HG02759 (cell line): ENCODE measurements at regions not wholly inside any gene's neighbourhood (a gene's known extent, or its start where the extent isn't known, plus 50 kb on each side); places are given as distances from the start of the nearest gene placed in this dataset.
"Not testable (repeated sequence)": the region's sequence is repeated elsewhere in the genome, so short reads cannot be mapped to it uniquely, and the experiment has no call there.

Experiments used
- ATAC-seq: cut with Tn5 transposase; IDR thresholded peaks from one replicate; pipeline ENCODE4 v1.9.1; 2021; ENCODE audit warnings: mild to moderate bottlenecking, moderate library complexity; ENCODE audit not compliant: unreplicated experiment

DNA sequence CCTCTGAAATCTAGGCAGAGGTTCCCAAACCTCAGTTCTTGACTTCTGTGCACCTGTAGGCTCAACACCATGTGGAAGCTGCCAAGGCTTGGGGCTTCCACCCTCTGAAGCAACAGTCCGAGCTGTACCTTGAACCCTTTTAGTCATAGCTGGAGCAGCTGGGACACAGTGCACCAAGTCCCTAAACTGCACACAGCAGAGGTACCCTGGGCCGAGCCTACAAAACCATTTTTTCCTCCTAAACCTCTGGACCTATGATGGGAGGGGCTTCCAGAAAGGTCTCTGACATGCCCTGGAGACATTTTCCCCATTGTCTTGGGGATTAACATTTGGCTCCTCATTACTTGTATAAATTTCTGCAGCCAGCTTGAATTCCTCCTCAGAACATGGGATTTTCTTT is 168.8 kb downstream of the TLE3 start:
- not testable (repeated sequence) for ATAC-seq

GRCh38 chr15:69929905-69930630 is 167.6 kb downstream of the TLE3 start:
- no peak for ATAC-seq

- ATAC-seq: no peak
Measured at GRCh38 chr15:69930754-69931153, 167.0 kb downstream of the TLE3 start.

DNA sequence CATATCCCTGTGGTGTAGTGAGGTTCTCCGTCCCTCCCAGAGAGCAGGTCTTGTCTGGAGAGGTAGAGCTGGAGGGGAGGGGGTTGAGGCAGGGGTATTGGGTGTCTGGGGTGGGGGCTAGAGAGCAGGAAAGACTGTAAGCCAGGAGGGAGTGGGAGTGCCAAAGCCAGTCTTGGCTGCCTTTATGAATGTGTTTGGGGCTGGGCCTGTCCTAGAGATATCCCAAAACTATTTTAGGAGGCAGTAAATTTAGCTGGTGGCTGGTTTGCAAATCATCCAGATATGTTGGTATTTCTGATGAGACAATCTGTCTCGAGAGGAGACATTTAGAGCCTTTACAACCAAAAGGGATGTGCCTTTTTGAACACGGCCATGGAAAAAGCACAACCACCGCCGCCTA is 166.6 kb downstream of the TLE3 start:
- ATAC-seq: no peak

DNA sequence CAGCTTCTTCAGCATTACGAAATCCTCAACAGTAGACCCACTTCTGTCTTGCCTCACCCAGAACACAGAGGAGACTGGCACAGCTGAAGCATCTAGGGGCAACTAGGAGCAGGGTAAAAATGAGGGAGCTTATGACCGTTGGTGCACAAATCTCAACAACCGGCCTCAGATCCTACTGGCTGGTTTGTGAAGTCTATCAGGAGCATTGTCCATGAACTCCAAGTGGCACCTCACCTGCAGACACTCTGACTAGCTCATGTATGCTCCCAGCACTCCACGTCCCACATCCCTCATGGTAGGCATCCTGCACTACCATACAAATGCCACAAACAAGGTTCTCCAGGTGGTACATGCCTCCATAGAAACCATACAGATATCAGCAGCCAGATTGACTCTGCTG is 163.1 kb downstream of the TLE3 start:
- ATAC-seq: no peak

DNA sequence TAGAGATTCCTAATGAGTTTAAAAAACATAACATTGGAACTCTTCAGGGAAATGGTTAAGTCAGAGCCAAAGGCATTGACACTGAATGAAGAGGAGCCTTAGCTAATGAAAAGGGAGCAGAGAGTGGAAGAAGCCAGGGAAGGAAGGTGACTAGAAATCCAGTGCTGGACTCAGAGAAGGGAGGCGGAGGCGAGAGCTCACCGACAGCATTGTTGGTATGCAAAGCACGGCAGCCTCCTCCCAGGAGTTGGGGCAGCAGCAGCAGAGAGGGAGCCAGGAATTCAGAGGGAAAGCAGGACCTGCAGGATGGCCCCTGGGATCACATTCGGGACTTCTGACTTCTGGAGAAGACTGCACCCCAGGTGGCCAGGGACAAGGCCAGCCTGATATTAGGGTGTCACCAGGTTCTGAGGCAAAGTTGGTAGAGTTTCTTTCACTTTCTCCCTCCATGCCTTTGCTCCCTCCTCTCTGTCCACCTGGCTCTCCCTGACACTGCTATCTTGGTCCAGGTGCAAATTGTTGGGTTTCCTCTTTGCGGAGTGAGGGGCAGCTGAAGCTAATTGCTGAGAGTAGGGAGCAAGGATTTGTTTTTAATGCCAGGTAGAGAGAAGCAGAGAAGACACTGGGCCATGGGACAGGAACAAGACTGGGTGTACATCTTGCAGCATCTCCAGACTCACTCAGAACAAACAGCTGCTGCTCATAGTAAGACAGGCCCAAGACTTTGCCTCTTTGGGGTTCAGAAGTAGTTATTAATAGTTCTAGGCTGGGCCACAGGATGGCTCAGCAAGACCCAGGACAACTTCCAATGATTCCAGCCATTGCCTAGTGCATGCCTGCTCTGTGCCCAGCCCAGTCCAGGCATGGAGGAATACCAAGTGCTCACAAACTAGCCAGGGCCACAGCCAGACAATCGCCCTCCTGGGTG is 157.9 kb downstream of the TLE3 start:
- ATAC-seq: no peak

DNA sequence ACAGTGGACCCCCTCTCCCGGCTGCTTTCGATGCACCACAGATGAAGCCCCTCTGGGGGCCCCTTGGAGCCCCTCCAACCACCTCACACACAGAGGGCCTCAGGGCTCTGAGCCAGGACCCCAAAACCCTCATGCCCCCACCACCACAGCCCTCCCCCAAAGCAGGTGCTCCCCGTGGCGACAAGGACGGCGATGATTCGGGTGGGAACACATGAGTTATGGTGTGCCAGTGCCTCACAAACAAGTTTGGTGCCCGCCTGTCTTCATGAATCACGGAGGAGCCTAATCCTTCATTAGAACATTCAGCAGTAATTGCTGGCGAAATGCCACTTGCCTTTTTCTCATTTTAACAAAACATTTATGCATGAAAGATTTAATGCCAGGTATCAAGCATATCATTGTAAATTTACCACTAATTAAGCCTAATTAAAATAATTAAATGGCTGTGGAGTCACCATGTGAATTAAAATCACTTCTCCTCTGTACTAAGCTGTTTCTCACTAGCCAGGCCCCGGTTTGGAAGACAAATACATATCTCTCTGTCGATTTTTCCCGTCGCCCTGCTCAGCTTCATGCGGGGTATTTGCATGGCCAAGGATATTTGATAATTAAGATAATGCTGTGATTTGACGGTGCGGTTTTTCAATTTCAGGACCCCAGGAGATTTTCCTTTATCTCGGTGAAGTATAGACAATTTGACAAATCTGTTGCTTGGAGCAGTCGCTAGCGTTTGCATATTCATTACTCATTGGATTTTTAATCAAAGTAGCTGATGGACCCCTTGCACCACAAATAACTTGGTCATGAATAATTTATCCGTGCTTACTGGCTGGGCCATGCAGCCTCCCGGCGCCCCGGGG is 157.0 kb downstream of the TLE3 start:
- ATAC-seq: no peak

DNA sequence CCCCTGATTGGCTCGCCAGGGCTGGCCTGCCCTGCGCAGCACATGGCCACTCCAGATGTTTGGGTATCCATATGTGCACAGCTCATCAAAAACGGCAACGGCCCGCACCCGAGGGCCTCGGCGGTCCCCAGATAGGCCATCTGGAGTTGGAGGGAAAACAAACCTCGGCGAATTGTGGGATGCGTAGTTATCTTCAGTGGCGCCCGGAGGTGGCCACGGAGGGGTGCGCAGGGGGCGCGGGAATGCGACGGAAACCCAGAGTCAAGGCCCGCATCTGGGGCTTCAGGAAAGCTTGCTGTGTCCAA is 156.5 kb downstream of the TLE3 start:
- ATAC-seq: no peak

- ATAC-seq: no peak
Measured at GRCh38 chr15:69941706-69942495, 155.8 kb downstream of the TLE3 start.

DNA sequence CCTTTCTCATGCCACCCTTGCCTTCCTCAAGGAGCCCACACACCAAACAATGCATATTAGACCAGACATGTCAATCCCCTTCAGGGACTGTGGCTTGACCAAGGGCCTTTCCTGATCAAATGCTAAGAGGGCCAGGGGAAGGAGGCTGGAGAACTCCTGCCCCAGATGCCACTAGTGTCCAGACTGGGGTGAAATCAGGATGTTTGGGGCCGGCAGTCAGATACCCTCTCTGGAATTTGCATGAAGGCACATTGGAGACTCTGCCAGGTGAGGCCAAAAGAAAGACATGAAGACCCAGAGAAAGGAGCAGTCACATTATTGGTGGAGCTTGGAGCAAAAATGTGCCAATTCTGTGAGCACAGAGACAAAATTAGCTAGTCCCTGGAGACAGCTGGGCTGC is 154.1 kb downstream of the TLE3 start:
- no peak for ATAC-seq

DNA sequence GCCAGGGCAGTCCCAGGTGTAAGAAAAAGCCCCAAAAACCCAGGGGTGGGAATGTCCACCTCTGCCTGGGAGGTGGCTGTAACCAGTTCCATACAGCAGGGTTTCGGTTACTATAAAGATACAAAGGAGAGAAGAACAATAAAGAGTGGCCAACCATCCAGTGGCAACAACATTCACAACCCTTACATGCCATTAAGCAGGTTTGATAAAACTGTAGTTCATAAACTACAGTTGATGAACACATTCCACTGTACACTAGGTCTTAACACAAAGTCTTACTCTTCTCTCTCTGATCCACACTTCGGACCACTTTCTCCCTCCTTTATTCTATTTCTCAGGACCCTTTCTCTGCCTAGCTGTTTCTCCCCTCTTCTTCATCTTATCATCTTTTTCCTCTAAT is 152.0 kb downstream of the TLE3 start:
- ATAC-seq: no peak

DNA sequence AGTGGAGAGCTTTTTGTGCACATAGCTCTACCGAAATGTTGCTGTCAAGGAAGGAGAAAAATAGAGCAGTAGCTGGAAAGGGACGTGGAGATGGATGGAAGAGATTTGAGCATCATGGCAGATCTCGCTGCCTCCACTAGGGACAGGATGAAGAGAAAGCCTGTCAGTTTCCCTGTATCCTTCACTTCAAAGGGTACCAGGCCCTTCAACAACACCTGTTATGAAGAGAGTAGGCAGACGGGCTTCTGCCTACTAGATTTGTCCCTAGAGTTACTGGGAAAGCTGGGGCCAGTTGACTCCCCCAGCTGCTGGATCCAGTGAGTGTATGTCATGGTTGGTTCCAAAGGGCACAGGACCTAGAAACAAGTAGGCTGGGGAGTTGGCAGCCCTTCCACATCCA is 150.8 kb downstream of the TLE3 start:
- ATAC-seq: no peak

DNA sequence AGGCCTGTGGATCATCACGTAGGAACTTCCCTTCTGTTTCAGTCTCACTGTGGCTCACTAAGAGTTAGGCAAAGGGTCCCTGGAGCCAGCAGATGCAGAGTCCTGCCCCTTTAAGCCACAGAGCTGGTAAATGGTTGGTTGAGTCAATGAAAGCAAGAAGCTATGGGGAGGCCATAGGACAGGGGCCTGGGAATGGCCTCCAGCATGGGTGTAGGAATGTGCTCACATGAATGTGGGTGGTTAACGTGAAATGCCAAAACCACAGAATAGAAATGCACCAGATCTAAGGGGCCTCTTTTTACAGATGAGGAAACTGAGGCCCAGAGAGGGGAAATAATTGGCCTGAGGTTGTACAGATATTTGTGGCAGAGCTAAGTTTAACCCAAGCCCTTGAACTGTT is 150.3 kb downstream of the TLE3 start:
- no peak for ATAC-seq

DNA sequence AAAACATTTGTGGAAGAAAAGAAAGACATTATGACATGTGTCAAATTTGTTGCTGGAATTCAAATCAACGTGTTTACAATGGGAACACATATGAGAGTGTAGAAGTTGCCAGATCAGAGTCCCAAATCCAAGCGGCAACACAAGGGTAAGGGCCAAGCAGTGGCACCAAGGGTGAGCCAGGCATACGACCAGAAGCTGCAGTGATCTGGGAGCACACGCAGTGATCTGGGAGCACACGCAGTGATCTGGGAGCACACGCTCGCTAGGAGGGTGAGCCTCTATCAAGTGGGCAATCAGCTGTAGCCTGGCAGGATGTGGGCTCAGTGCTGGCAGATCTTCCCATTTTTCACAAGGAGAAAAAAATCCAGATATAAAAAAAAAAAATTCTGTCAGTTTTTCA is 148.2 kb downstream of the TLE3 start:
- ATAC-seq: no peak

DNA sequence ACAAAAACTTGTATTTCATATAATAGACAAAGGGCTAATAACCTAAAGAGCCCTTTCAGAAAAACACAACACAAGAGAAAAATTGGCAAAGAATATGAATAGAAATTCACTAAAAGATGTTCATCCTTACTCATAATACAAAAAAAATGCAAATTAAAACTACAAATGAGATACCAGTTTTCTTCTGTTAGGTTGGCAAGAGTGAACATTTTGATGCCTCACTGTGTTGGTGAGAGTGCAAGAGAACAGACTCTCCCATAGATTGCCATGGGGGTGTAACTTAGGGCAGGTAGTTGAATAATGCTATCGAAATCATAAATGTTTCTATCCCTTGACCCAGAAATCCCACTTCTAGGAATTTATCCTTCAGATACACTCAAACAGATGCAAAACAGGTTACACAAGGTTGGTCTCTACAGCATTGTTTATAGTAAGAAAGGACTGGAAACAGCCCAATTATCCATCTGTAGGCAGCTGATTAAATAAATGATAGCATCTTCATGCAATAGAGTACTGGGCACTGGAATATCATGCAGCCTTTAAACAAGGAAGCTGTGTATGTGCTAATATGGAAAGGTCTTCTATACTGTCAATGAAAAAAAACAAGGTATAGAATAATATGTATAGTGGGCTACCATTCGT is 146.3 kb downstream of the TLE3 start:
- no peak for ATAC-seq

GRCh38 chr15:69951898-69952555 is 145.7 kb downstream of the TLE3 start:
- no peak for ATAC-seq

DNA sequence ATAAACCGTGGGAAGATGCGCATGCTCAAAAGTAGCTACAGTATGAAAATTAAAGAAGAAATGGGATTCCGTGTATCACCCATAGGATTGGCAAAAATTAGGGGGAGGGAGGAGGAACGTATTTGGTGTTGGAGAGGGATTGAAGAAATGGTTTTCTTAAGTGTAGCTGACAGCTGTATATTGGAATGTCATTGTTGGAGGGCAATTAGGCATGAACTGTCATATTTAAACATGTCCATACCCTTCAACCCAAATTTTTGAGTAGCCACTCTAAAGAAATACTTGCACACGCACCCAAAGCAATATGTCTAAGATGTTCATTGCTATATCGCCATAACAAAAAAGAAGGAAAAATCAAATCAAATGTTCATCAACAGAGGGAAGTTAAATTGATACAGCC is 144.7 kb downstream of the TLE3 start:
- no peak for ATAC-seq

DNA sequence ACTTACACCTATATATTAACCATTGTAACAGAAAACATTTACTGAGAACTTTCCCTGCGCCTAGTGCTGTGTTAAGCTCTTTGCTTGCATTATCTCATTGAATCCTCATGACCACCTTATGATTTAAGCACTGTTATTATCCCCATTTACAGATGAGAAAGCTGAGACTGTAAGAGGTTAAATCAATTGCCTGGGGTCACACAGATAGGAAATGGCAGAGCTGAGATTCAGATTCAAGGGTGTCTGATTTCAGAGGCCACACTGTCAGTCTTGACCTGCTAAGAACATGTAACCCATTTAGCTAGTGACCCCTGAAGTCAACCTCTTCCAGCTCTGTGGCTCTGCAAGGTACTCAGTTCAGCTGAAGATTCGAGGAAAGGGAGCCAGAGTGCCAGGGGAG is 143.9 kb downstream of the TLE3 start:
- ATAC-seq: no peak

DNA sequence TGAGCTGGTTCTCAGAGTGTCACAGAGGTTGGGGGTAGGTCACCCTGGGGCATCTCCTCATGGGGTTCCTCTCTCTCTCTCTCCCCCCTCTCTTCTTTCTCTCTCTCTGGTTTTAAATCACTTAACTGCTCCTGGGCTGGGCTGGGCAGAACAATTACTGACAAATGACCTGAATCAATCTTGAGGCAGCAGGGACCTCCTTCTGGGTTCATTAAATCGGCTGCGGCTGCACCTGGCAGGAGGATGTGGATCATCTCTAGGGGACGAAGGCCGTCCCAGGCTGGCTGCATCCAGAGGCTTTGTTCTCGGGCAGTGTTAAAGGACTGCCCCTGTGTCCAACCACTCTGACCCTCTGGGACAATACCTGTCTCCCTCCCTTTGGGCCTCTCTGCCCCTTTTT is 143.1 kb downstream of the TLE3 start:
- ATAC-seq: no peak
